GM12872 (cell line): ENCODE measurements at regions not wholly inside any gene's neighbourhood (a gene's known extent, or its start where the extent isn't known, plus 50 kb on each side); places are given as distances from the start of the nearest gene placed in this dataset.

Experiments used
- CTCF ChIP-seq: IDR thresholded peaks from 3 replicates; pipeline ENCODE4 v1.5.1; 2011; ENCODE audit warnings: low read depth, mild to moderate bottlenecking, low read length, moderate library complexity; ENCODE audit not compliant: insufficient read depth

- 0 out of 3 replicates have a peak, but pooled peaks have one; percentile 4 for TF ChIP-seq CTCF
Observed at GRCh38 chr3:72255791-72256559, 471.0 kb upstream of the PROK2 start.

- TF ChIP-seq CTCF = no peak
Observed at GRCh38 chr3:72255191-72255590, 470.2 kb upstream of the PROK2 start.

DNA sequence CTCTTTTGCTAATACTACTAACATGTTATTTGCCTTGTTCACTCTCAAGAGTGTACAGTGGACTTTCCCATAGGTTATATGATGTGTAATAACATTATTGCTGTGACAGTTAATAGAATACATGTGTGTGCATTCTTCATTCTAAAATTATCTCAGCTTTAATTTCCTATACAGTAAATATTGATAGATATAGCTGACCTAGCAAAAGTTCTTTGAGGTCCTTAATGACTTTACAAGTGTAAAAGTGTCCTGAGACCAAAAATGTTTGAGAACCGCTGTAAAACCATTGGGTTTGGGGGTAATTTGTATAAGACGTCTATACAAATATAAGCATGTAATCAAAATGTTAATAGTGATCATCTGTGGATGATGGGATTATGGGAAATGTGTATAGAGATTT, 469.5 kb upstream of the PROK2 start:
- TF ChIP-seq CTCF = no peak

DNA sequence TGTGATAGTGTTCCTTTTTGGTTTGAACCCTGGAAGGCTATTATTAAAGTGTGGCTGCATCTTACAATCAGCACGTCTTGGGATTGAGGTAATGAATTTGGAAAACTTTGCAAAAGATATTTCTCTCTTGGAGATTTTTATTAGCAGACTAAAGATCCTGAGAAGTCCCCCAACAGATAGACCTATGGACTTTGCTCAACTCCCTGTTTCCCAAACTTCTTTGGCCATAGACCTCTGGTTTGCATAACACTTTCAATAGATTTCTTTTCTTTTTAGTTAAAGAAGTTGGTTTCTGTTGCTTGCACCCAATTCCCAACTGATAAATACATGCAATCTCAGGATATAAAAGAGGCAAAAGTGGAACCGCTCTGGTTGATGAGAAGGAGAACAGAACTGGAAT, 465.8 kb upstream of the PROK2 start:
- no peak for TF ChIP-seq CTCF

DNA sequence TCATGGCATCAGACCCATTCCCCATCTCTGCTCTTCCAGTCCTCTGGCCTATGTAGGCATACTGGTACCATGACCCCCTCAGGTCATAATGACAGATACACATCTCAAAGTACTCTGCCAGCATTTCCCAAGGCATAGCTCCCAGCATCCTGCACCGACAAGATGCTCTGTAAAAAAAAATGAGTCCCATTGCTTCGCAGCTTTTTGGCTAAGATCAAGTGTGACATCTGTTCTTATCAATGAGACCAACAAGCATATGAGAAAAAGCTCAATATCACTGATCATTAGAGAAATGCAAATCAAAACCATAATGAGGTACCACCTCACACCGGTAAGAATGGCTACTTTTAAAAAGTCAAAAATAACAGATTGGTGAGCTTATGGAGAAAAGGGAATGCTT, 463.9 kb upstream of the PROK2 start:
- TF ChIP-seq CTCF = no peak

DNA sequence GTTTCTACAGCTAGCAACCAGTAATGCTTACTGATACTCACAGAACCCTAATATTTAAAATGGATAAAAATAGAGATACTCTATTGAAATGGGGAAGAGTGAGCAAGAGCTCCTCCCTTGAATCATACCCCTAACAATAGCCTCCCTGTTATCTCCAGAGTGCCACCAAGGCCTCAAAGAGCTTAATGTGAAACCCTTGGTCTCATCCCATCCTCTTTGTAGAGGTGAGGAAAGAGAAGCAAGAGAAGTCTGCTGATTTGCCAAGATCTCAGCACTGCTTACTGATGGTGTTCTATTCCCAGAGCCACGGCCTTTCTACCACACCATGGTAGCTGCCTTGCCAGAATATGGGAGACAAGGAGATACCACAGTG, 463.4 kb upstream of the PROK2 start:
- TF ChIP-seq CTCF = no peak

DNA sequence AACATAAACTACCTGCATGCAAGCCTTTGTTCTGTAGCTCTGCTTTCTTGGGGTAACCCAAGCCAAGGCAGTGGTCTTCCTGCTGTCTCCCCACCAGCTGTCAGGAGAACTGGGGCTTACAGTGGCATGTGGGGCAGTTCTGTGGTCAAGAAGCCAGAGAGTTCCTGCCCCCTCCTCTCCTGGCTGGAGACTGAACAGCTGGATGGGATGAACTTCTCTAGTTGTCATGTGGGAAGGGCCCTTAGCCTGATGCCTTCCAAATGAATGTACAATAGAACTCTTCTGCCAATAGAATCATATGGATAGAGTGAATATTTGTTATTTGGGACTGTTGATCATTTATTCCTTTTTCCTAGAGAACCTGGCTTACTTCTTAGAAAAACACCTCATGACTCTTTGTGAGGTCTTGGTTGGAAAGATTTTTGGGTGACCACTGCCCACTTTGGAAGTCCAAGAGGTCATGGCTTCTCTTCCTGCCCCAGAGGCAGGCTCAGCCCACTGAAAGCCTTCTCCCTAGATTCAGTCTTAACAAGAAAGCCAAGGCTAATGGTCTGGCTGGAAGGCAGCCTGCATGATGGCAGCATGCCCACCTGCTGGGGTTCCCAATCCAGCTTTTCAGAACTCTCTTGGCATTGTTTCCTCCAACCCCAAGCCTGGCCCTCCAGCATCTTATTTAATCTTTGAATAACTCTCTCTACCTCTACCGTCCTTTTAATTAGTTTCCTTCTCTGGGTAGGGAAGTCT, 462.9 kb upstream of the PROK2 start:
- TF ChIP-seq CTCF = no peak
